WTC11 (cell line): ENCODE measurements at regions not wholly inside any gene's neighbourhood (a gene's known extent, or its start where the extent isn't known, plus 50 kb on each side); places are given as distances from the start of the nearest gene placed in this dataset.

Experiments used
- TF ChIP-seq, protein P1 (sequence below): fragments of 200-600 bp; IDR thresholded peaks from 2 replicates; pipeline ENCODE4 v1.8.0; 2022; ENCODE audit warnings: antibody characterized with exemption
- TF ChIP-seq, protein P2 (sequence below): sonication (generic); formaldehyde crosslinking; IDR thresholded peaks from 2 replicates; pipeline ENCODE4 v1.8.0; 2022; ENCODE audit warnings: mild to moderate bottlenecking, missing genetic modification reagents

DNA sequence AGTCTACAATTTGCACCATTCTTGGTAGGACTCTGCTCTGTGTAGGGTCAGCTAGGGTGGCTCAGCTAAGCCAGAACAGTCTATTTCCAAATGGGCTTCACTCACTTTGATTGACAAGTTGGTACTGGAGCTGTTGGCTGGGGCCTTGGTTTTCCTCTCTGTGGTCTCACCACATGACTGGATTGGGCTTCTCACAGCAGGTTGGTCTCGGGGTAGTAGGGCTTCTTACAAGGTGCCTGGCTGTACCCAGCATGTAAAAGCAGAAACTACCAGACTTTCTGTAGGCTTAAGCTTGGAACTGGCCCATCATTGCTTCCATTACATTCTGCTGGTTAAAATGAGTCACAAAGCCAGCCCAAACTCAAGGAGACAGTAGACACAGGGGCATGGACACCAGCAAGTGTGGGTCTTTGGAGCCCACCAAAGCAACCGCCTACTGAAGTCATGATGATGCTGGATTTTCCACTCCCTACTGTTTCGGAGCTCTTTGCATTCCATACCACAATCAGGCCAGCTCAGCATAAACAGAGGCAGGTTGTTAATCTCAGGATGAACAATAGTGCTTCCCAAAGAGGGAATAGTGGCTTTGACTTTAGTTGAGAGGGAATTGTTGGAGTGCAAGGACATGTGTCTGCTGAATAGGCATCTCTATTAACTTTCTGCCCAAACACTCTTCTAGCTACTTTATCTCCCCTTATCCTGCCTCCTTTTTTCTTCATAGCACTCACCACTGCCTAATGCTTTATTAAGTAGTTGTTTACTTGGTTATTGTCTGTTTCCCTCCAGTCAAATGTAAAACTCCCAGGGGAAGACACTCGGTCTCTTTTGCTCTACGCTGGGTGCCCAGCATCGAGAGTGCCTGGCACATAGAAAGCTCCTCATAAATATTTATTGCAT lies 78.0 kb upstream of the RARB start:
- TF ChIP-seq, protein P1, sequence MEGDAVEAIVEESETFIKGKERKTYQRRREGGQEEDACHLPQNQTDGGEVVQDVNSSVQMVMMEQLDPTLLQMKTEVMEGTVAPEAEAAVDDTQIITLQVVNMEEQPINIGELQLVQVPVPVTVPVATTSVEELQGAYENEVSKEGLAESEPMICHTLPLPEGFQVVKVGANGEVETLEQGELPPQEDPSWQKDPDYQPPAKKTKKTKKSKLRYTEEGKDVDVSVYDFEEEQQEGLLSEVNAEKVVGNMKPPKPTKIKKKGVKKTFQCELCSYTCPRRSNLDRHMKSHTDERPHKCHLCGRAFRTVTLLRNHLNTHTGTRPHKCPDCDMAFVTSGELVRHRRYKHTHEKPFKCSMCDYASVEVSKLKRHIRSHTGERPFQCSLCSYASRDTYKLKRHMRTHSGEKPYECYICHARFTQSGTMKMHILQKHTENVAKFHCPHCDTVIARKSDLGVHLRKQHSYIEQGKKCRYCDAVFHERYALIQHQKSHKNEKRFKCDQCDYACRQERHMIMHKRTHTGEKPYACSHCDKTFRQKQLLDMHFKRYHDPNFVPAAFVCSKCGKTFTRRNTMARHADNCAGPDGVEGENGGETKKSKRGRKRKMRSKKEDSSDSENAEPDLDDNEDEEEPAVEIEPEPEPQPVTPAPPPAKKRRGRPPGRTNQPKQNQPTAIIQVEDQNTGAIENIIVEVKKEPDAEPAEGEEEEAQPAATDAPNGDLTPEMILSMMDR = no peak
- TF ChIP-seq, protein P2, sequence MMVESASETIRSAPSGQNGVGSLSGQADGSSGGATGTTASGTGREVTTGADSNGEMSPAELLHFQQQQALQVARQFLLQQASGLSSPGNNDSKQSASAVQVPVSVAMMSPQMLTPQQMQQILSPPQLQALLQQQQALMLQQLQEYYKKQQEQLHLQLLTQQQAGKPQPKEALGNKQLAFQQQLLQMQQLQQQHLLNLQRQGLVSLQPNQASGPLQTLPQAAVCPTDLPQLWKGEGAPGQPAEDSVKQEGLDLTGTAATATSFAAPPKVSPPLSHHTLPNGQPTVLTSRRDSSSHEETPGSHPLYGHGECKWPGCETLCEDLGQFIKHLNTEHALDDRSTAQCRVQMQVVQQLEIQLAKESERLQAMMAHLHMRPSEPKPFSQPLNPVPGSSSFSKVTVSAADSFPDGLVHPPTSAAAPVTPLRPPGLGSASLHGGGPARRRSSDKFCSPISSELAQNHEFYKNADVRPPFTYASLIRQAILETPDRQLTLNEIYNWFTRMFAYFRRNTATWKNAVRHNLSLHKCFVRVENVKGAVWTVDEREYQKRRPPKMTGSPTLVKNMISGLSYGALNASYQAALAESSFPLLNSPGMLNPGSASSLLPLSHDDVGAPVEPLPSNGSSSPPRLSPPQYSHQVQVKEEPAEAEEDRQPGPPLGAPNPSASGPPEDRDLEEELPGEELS = no peak
